ENCODE measurements at regions not wholly inside any gene's neighbourhood (a gene's known extent, or its start where the extent isn't known, plus 50 kb on each side); places are given as distances from the start of the nearest gene placed in this dataset.

GRCh38 chr17:77727037-77727615 lies 231.4 kb upstream of the TNRC6C start:
- no peak for DNase-seq
- Histone ChIP-seq H3K36me3 (no peaks in the 10 kb centered on the region), H3K4me3 (no peak overlapping the region), H3K27me3 (no peaks in the 10 kb centered on the region), H3K27ac (no peak overlapping the region), H3K4me1 (ENCODE audit: insufficient read depth) (no peaks in the 10 kb centered on the region), H3K9me3 (no peaks in the 10 kb centered on the region)
- intact Hi-C loops (cut with DNase I), result no loop called here
- 80 to 86% (median 80%) methylated on average over 17 of the region's 17 CpGs for WGBS, 3 donors
- TF ChIP-seq POLR2A (IDR thresholded peaks at IDR 0.05) (no peak), CTCF (IDR thresholded peaks at IDR 0.05) (no peak), EP300 (IDR thresholded peaks at IDR 0.05) (no peak)

- 76 to 100% (median 81%) methylated on average over 2 of the region's 2 CpGs for WGBS, 3 donors
- H3K27ac ChIP-seq, result no peak overlapping the region
- no peak for TF ChIP-seq EP300 (IDR thresholded peaks at IDR 0.05)
- TF ChIP-seq POLR2A (IDR thresholded peaks at IDR 0.05), result no peak
- TF ChIP-seq CTCF (IDR thresholded peaks at IDR 0.05), result no peak
- no peaks in the 10 kb centered on the region for H3K27me3 ChIP-seq
- no peaks in the 10 kb centered on the region for H3K9me3 ChIP-seq
- no peak overlapping the region for H3K4me3 ChIP-seq
- no peaks in the 10 kb centered on the region for H3K36me3 ChIP-seq
- intact Hi-C loops (cut with DNase I), result no loop called here
- H3K4me1 ChIP-seq (ENCODE audit: insufficient read depth), result no peaks in the 10 kb centered on the region
- no peak for DNase-seq
These were observed 230.1 kb upstream of the TNRC6C start for GRCh38 chr17:77728474-77728795.

- Histone ChIP-seq H3K9me3 (no peaks in the 10 kb centered on the region), H3K27ac (no peak overlapping the region), H3K27me3 (no peaks in the 10 kb centered on the region), H3K36me3 (no peaks in the 10 kb centered on the region), H3K4me3 (no peak overlapping the region), H3K4me1 (ENCODE audit: insufficient read depth) (no peaks in the 10 kb centered on the region)
- DNase-seq, result no peak
- TF ChIP-seq POLR2A (IDR thresholded peaks at IDR 0.05), result no peak
- no peak for TF ChIP-seq CTCF (IDR thresholded peaks at IDR 0.05)
- no peak for TF ChIP-seq EP300 (IDR thresholded peaks at IDR 0.05)
- WGBS, 3 donors, result 86 to 90% (median 89%) methylated on average over 7 of the region's 7 CpGs
- intact Hi-C loops (cut with DNase I), result no loop called here
These were observed 229.6 kb upstream of the TNRC6C start for GRCh38 chr17:77728871-77729270.

GRCh38 chr17:77729587-77729986 lies 228.9 kb upstream of the TNRC6C start:
- H3K27me3 ChIP-seq, result no peaks in the 10 kb centered on the region
- no peaks in the 10 kb centered on the region for H3K4me1 ChIP-seq (ENCODE audit: insufficient read depth)
- no peaks in the 10 kb centered on the region for H3K9me3 ChIP-seq
- H3K36me3 ChIP-seq, result no peaks in the 10 kb centered on the region
- no peak for DNase-seq
- no peak overlapping the region for H3K4me3 ChIP-seq
- no peak overlapping the region for H3K27ac ChIP-seq
- 87 to 93% (median 90%) methylated on average over 4 of the region's 4 CpGs for WGBS, 3 donors
- no peak for TF ChIP-seq EP300 (IDR thresholded peaks at IDR 0.05)
- TF ChIP-seq CTCF (IDR thresholded peaks at IDR 0.05), result no peak
- TF ChIP-seq POLR2A (IDR thresholded peaks at IDR 0.05), result no peak
- intact Hi-C loops (cut with DNase I), result no loop called here

- intact Hi-C loops (cut with DNase I), result no loop called here
- Histone ChIP-seq H3K27ac (no peak overlapping the region), H3K36me3 (no peaks in the 10 kb centered on the region), H3K4me1 (ENCODE audit: insufficient read depth) (peaks cover 7% of the 10 kb centered on the region), H3K9me3 (no peaks in the 10 kb centered on the region), H3K4me3 (no peak overlapping the region), H3K27me3 (no peaks in the 10 kb centered on the region)
- TF ChIP-seq CTCF (IDR thresholded peaks at IDR 0.05) (no peak), POLR2A (IDR thresholded peaks at IDR 0.05) (no peak), EP300 (IDR thresholded peaks at IDR 0.05) (no peak)
- no peak for DNase-seq
These were observed 228.1 kb upstream of the TNRC6C start for GRCh38 chr17:77730376-77730775.
